ENCODE measurements at regions not wholly inside any gene's neighbourhood (a gene's known extent, or its start where the extent isn't known, plus 50 kb on each side); places are given as distances from the start of the nearest gene placed in this dataset.
"Not testable (repeated sequence)": the region's sequence is repeated elsewhere in the genome, so short reads cannot be mapped to it uniquely, and the experiment has no call there.

- FAIRE-seq: not testable (repeated sequence)
Measured at GRCh38 chr2:111291566-111291965, 170.9 kb downstream of the BCL2L11 start.

GRCh38 chr2:111292232-111292968, 171.7 kb downstream of the BCL2L11 start:
- FAIRE-seq: not testable (repeated sequence)

- FAIRE-seq: not testable (repeated sequence)
Measured at GRCh38 chr2:111294699-111295098, 174.0 kb downstream of the BCL2L11 start.

GRCh38 chr2:111296122-111296804, 175.5 kb downstream of the BCL2L11 start:
- FAIRE-seq: not testable (repeated sequence)

GRCh38 chr2:111297128-111297527, 176.4 kb downstream of the BCL2L11 start:
- FAIRE-seq: not testable (repeated sequence)

- not testable (repeated sequence) for FAIRE-seq
Measured at GRCh38 chr2:111298927-111299326, 178.2 kb downstream of the BCL2L11 start.

- FAIRE-seq: not testable (repeated sequence)
Measured at GRCh38 chr2:111299635-111300034, 178.9 kb downstream of the BCL2L11 start.

- FAIRE-seq: not testable (repeated sequence)
Measured at GRCh38 chr2:111301677-111302076, 181.0 kb downstream of the BCL2L11 start.

- not testable (repeated sequence) for FAIRE-seq
Measured at GRCh38 chr2:111302397-111303218, 181.9 kb downstream of the BCL2L11 start.

- not testable (repeated sequence) for FAIRE-seq
Measured at GRCh38 chr2:111307302-111307701, 186.6 kb downstream of the BCL2L11 start.

- FAIRE-seq: not testable (repeated sequence)
Measured at GRCh38 chr2:111309231-111310075, 188.7 kb downstream of the BCL2L11 start.

GRCh38 chr2:111310395-111310794, 189.7 kb downstream of the BCL2L11 start:
- FAIRE-seq: not testable (repeated sequence)

- FAIRE-seq: not testable (repeated sequence)
Measured at GRCh38 chr2:111311568-111311967, 190.9 kb downstream of the BCL2L11 start.

GRCh38 chr2:111312897-111313607, 192.3 kb downstream of the BCL2L11 start:
- not testable (repeated sequence) for FAIRE-seq

- not testable (repeated sequence) for FAIRE-seq
Measured at GRCh38 chr2:111313711-111314110, 193.0 kb downstream of the BCL2L11 start.

- not testable (repeated sequence) for FAIRE-seq
Measured at GRCh38 chr2:111315188-111315917, 194.6 kb downstream of the BCL2L11 start.

- not testable (repeated sequence) for FAIRE-seq
Measured at GRCh38 chr2:111316221-111316741, 195.6 kb downstream of the BCL2L11 start.

- FAIRE-seq: not testable (repeated sequence)
Measured at GRCh38 chr2:111316881-111317549, 196.3 kb downstream of the BCL2L11 start.

- FAIRE-seq: not testable (repeated sequence)
Measured at GRCh38 chr2:111319552-111319951, 198.8 kb downstream of the BCL2L11 start.

GRCh38 chr2:111320264-111320663, 199.6 kb downstream of the BCL2L11 start:
- not testable (repeated sequence) for FAIRE-seq
